Muscle of leg (tissue), 3 donors: ENCODE measurements at regions not wholly inside any gene's neighbourhood (a gene's known extent, or its start where the extent isn't known, plus 50 kb on each side); places are given as distances from the start of the nearest gene placed in this dataset.

Experiments
- DNase-seq: peaks from one replicate; pipeline ENCODE4 v3.0.0; 2013
- H3K27ac ChIP-seq: one replicate; pipeline ENCODE4 v1.5.1; 2013; ENCODE audit warnings: mild to moderate bottlenecking, low read length, control low read depth
- H3K27me3 ChIP-seq: one replicate; pipeline ENCODE4 v1.6.1; 2013; ENCODE audit warnings: low read length; ENCODE audit not compliant: control insufficient read depth, insufficient read depth
- H3K36me3 ChIP-seq: one replicate; pipeline ENCODE4 v1.6.1; 2013; ENCODE audit warnings: low read length; ENCODE audit not compliant: control insufficient read depth, insufficient read depth
- H3K4me1 ChIP-seq: one replicate; pipeline ENCODE4 v1.6.1; 2013; ENCODE audit warnings: low read length; ENCODE audit not compliant: control insufficient read depth, insufficient read depth
- H3K4me3 ChIP-seq: one replicate; pipeline ENCODE4 v1.5.1; 2013; ENCODE audit warnings: low read length, control low read depth
- H3K9me3 ChIP-seq: replicated peaks from 2 replicates; pipeline ENCODE4 v1.6.1; 2013; ENCODE audit warnings: low read depth, low read length; ENCODE audit not compliant: control insufficient read depth
- WGBS: methylation state at CpG from one replicate; pipeline ENCODE4 v1.1.5; 2013; ENCODE audit warnings: missing lambda C conversion rate; ENCODE audit not compliant: insufficient coverage; 5-methylcytosine and 5-hydroxymethylcytosine counted together

- H3K4me1 ChIP-seq, result no peaks in the 10 kb centered on the region
- no peak overlapping the region for H3K27ac ChIP-seq
- peak; percentile 19 for DNase-seq
- H3K36me3 ChIP-seq, result no peaks in the 10 kb centered on the region
- no peak overlapping the region for H3K4me3 ChIP-seq
- WGBS, result 59% methylated on average over 19 of the region's 23 CpGs
- H3K27me3 ChIP-seq, result no peaks in the 10 kb centered on the region
- no peaks in the 10 kb centered on the region for H3K9me3 ChIP-seq
These were observed 410.5 kb upstream of the CADM2 start for GRCh38 chr3:84547971-84548970.

- Histone ChIP-seq H3K4me3 (no peak overlapping the region), H3K4me1 (no peaks in the 10 kb centered on the region), H3K27me3 (no peaks in the 10 kb centered on the region), H3K36me3 (no peaks in the 10 kb centered on the region), H3K9me3 (no peaks in the 10 kb centered on the region), H3K27ac (no peak overlapping the region)
- WGBS, result 86% methylated on average over 1 of the region's 2 CpGs
- no peak for DNase-seq
These were observed 403.2 kb upstream of the CADM2 start for GRCh38 chr3:84555629-84556028.

- no peaks in the 10 kb centered on the region for H3K4me1 ChIP-seq
- H3K4me3 ChIP-seq, result no peak overlapping the region
- WGBS, result no CpG with 5 or more reads among the region's 3 CpGs
- no peaks in the 10 kb centered on the region for H3K27me3 ChIP-seq
- no peak overlapping the region for H3K27ac ChIP-seq
- no peaks in the 10 kb centered on the region for H3K9me3 ChIP-seq
- no peaks in the 10 kb centered on the region for H3K36me3 ChIP-seq
- no peak for DNase-seq
These were observed 392.5 kb upstream of the CADM2 start for GRCh38 chr3:84566256-84566655.

GRCh38 chr3:84567796-84568195 is 391.0 kb upstream of the CADM2 start:
- no peaks in the 10 kb centered on the region for H3K36me3 ChIP-seq
- H3K27me3 ChIP-seq, result no peaks in the 10 kb centered on the region
- no peak overlapping the region for H3K4me3 ChIP-seq
- H3K4me1 ChIP-seq, result no peaks in the 10 kb centered on the region
- DNase-seq, result no peak
- WGBS, result 100% methylated on average over 3 of the region's 4 CpGs
- no peaks in the 10 kb centered on the region for H3K9me3 ChIP-seq
- no peak overlapping the region for H3K27ac ChIP-seq

GRCh38 chr3:84573962-84574361 is 384.8 kb upstream of the CADM2 start:
- no peaks in the 10 kb centered on the region for H3K4me1 ChIP-seq
- WGBS, result 100% methylated on average over 1 of the region's 1 CpG
- no peak overlapping the region for H3K4me3 ChIP-seq
- H3K9me3 ChIP-seq, result peaks cover 9% of the 10 kb centered on the region
- H3K27ac ChIP-seq, result no peak overlapping the region
- no peaks in the 10 kb centered on the region for H3K36me3 ChIP-seq
- no peaks in the 10 kb centered on the region for H3K27me3 ChIP-seq
- no peak for DNase-seq

- no peaks in the 10 kb centered on the region for H3K9me3 ChIP-seq
- DNase-seq, result no peak
- no peaks in the 10 kb centered on the region for H3K4me1 ChIP-seq
- no peak overlapping the region for H3K27ac ChIP-seq
- H3K27me3 ChIP-seq, result no peaks in the 10 kb centered on the region
- H3K36me3 ChIP-seq, result no peaks in the 10 kb centered on the region
- WGBS, result no CpG with 5 or more reads among the region's 2 CpGs
- no peak overlapping the region for H3K4me3 ChIP-seq
These were observed 372.4 kb upstream of the CADM2 start for GRCh38 chr3:84586427-84586826.

GRCh38 chr3:84600703-84601225 is 358.0 kb upstream of the CADM2 start:
- 83% methylated on average over 2 of the region's 7 CpGs for WGBS
- no peak for DNase-seq

GRCh38 chr3:84601303-84601702 is 357.5 kb upstream of the CADM2 start:
- no peak overlapping the region for H3K4me3 ChIP-seq
- H3K27me3 ChIP-seq, result no peaks in the 10 kb centered on the region
- no peaks in the 10 kb centered on the region for H3K9me3 ChIP-seq
- DNase-seq, result peak; percentile 36
- no peaks in the 10 kb centered on the region for H3K4me1 ChIP-seq
- H3K36me3 ChIP-seq, result no peaks in the 10 kb centered on the region
- 67% methylated on average over 1 of the region's 2 CpGs for WGBS
- H3K27ac ChIP-seq, result no peak overlapping the region

More at GRCh38 chr3:84600703-84601225, 358.0 kb upstream of the CADM2 start:
- no peak overlapping the region for H3K4me3 ChIP-seq
- H3K27ac ChIP-seq, result no peak overlapping the region
- H3K36me3 ChIP-seq, result no peaks in the 10 kb centered on the region
- no peaks in the 10 kb centered on the region for H3K27me3 ChIP-seq
- H3K9me3 ChIP-seq, result no peaks in the 10 kb centered on the region
- no peaks in the 10 kb centered on the region for H3K4me1 ChIP-seq

- Histone ChIP-seq H3K27ac (no peak overlapping the region), H3K27me3 (no peaks in the 10 kb centered on the region), H3K9me3 (no peaks in the 10 kb centered on the region), H3K4me1 (no peaks in the 10 kb centered on the region), H3K4me3 (no peak overlapping the region), H3K36me3 (no peaks in the 10 kb centered on the region)
- no peak for DNase-seq
- no CpG with 5 or more reads among the region's 1 CpG for WGBS
These were observed 337.0 kb upstream of the CADM2 start for GRCh38 chr3:84621823-84622222.

GRCh38 chr3:84634668-84635067 is 324.1 kb upstream of the CADM2 start:
- no CpG with 5 or more reads among the region's 1 CpG for WGBS
- Histone ChIP-seq H3K36me3 (no peaks in the 10 kb centered on the region), H3K27me3 (no peaks in the 10 kb centered on the region), H3K9me3 (no peaks in the 10 kb centered on the region), H3K4me3 (no peak overlapping the region), H3K4me1 (no peaks in the 10 kb centered on the region), H3K27ac (no peak overlapping the region)
- DNase-seq, result no peak
